Adrenal gland (tissue), 5 donors: ENCODE measurements at regions not wholly inside any gene's neighbourhood (a gene's known extent, or its start where the extent isn't known, plus 50 kb on each side); places are given as distances from the start of the nearest gene placed in this dataset.

Experiments used
- CTCF ChIP-seq, 6 experiments: fragments of 450-650 bp in 4 of 6; fragments of 200-600 bp in 2 of 6; sonication (generic) in 1 of 6; IDR thresholded peaks; 1 replicate in 5 of 6; 2 replicates in 1 of 6; pipeline versions ENCODE4 v1.5.1 to v1.8.0; 2016 to 2021; ENCODE audit warnings: antibody characterized with exemption in 6 of 6, mild to moderate bottlenecking in 2 of 6, moderate library complexity in 1 of 6
- POLR2A ChIP-seq, 2 donors: fragments of 450-650 bp; IDR thresholded peaks; one replicate each; pipeline ENCODE4 v1.6.1; 2017; ENCODE audit warnings: antibody characterized with exemption in 2 of 2, mild to moderate bottlenecking in 2 of 2, moderate library complexity in 1 of 2
- donor health status: DM: no; HTN: no; CAD: no.

- no peak for TF ChIP-seq POLR2A (IDR thresholded peaks at IDR 0.05)
- no peak for TF ChIP-seq CTCF (IDR thresholded peaks at IDR 0.05)
Observed at GRCh38 chr16:87072101-87072500, 245.1 kb downstream of the C16orf95 start.
